C4-2B (cell line): ENCODE measurements at regions not wholly inside any gene's neighbourhood (a gene's known extent, or its start where the extent isn't known, plus 50 kb on each side); places are given as distances from the start of the nearest gene placed in this dataset.

Experiments used
- CTCF ChIP-seq: fragments of 450-650 bp; conservative IDR thresholded peaks from 2 replicates; pipeline ENCODE4 v1.5.1; 2017; ENCODE audit warnings: mild to moderate bottlenecking
- ZFX ChIP-seq: fragments of 450-650 bp; IDR thresholded peaks from 2 replicates; pipeline ENCODE4 v1.6.1; 2017

DNA sequence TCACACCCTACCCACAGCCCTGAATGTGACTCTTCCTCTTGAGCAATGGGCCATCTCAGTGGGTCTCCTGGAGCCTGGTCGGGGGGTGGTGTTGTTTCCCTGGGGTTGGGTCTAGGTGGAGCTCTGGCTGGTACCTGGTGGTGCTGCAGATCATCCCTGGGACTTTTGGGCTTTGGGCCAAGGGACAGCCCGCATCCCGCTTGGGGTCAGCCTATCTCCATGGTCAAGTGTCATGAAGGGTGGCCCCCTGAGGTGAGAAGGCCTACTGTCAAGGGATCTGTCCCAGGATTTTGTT, 202.0 kb downstream of the UBE3A start:
- TF ChIP-seq CTCF: no peak
- no peak for TF ChIP-seq ZFX
